CD4-positive, alpha-beta T cell treated with Interleukin-17A for 1 hour (primary cell): ENCODE measurements at regions not wholly inside any gene's neighbourhood (a gene's known extent, or its start where the extent isn't known, plus 50 kb on each side); places are given as distances from the start of the nearest gene placed in this dataset.

Experiments used
- DNase-seq: peaks from one replicate; pipeline ENCODE4 v3.0.0-alpha.2; 2020

- DNase-seq, result no peak
These were observed 128.1 kb upstream of the BOD1 start for GRCh38 chr5:173744551-173744950.

- no peak for DNase-seq
These were observed 128.7 kb upstream of the BOD1 start for GRCh38 chr5:173745123-173745522.

- no peak for DNase-seq
These were observed 129.1 kb upstream of the BOD1 start for GRCh38 chr5:173745557-173745956.

- no peak for DNase-seq
These were observed 129.7 kb upstream of the BOD1 start for GRCh38 chr5:173746047-173746646.

GRCh38 chr5:173747876-173748275 is 131.4 kb upstream of the BOD1 start:
- no peak for DNase-seq

- DNase-seq, result no peak
These were observed 134.3 kb upstream of the BOD1 start for GRCh38 chr5:173750538-173751265.

- DNase-seq, result no peak
These were observed 134.8 kb upstream of the BOD1 start for GRCh38 chr5:173751266-173751600.

- no peak for DNase-seq
These were observed 135.5 kb upstream of the CPEB4 start for GRCh38 chr5:173752653-173753052.

GRCh38 chr5:173753307-173754168 is 134.6 kb upstream of the CPEB4 start:
- DNase-seq, result no peak

- DNase-seq, result no peak
These were observed 132.8 kb upstream of the CPEB4 start for GRCh38 chr5:173755319-173755718.

GRCh38 chr5:173757403-173758209 is 130.5 kb upstream of the CPEB4 start:
- DNase-seq, result no peak

GRCh38 chr5:173758676-173759075 is 129.5 kb upstream of the CPEB4 start:
- DNase-seq, result no peak

GRCh38 chr5:173759691-173760090 is 128.5 kb upstream of the CPEB4 start:
- DNase-seq, result no peak

GRCh38 chr5:173760461-173761177 is 127.5 kb upstream of the CPEB4 start:
- no peak for DNase-seq

GRCh38 chr5:173761178-173761513 is 127.0 kb upstream of the CPEB4 start:
- no peak for DNase-seq

GRCh38 chr5:173762045-173762444 is 126.1 kb upstream of the CPEB4 start:
- DNase-seq, result no peak

GRCh38 chr5:173762930-173763329 is 125.2 kb upstream of the CPEB4 start:
- no peak for DNase-seq

- no peak for DNase-seq
These were observed 124.7 kb upstream of the CPEB4 start for GRCh38 chr5:173763410-173763809.

- no peak for DNase-seq
These were observed 123.7 kb upstream of the CPEB4 start for GRCh38 chr5:173764332-173765028.

- no peak for DNase-seq
These were observed 123.0 kb upstream of the CPEB4 start for GRCh38 chr5:173765029-173765644.

GRCh38 chr5:173765661-173766060 is 122.5 kb upstream of the CPEB4 start:
- DNase-seq, result no peak
